ENCODE measurements at regions not wholly inside any gene's neighbourhood (a gene's known extent, or its start where the extent isn't known, plus 50 kb on each side); places are given as distances from the start of the nearest gene placed in this dataset.

GRCh38 chr16:62583414-62583813, 547.2 kb upstream of the CDH8 start:
- intact Hi-C loops (cut with micrococcal nuclease; ENCODE audit: unreplicated experiment) = no loop called here
- Histone ChIP-seq H4K20me1 (ENCODE audit: control insufficient read depth, insufficient read depth) (no peaks in the 10 kb centered on the region), H3K4me1 (ENCODE audit: control insufficient read depth, insufficient read depth, low read length) (no peaks in the 10 kb centered on the region), H3K27ac (ENCODE audit: control insufficient read depth, insufficient read depth) (no peak overlapping the region), H3K4me2 (ENCODE audit: control insufficient read depth, insufficient read depth) (no peak overlapping the region), H3K36me3 (ENCODE audit: control insufficient read depth in 2 of 2, insufficient read depth in 2 of 2, low read length in 1 of 2) (no peaks in the 10 kb centered on the region), H2AFZ (ENCODE audit: control insufficient read depth, low read depth, low read length) (no peak overlapping the region), H3K4me3 (no peak overlapping the region), H3K9me3 (replicated peaks; ENCODE audit: control insufficient read depth, insufficient read depth, low read length) (no peaks in the 10 kb centered on the region), H3K79me2 (ENCODE audit: control insufficient read depth, insufficient read depth, low read length) (no peaks in the 10 kb centered on the region), H3K9ac (ENCODE audit: control insufficient read depth, insufficient read depth, low read length) (no peak overlapping the region), H3K27me3 (replicated peaks in 1 of 2; ENCODE audit: control insufficient read depth in 2 of 2, insufficient read depth in 2 of 2, low read length in 1 of 2) (no peaks in the 10 kb centered on the region)
- POLR2A ChIA-PET = no interaction called here
- in situ Hi-C loops (cut with MboI) = no loop called here
- CTCF ChIA-PET = no interaction called here
- no peak for ATAC-seq
- RAD21 ChIA-PET (ENCODE audit: unreplicated experiment) = no interaction called here
- SMC1A ChIA-PET (ENCODE audit: uncharacterized antibody, unreplicated experiment) = no interaction called here
- no peak for DNase-seq (ENCODE audit: low read depth, low spot score)
- no peak for FAIRE-seq
- BruUV-seq (replicated peaks) = no TSS peak
- WGBS (ENCODE audit: insufficient coverage, insufficient replicate concordance, low lambda C conversion rate, missing lambda C conversion rate) = 48% methylated on average over 2 of the region's 2 CpGs
- TF ChIP-seq CEBPZ (IDR thresholded peaks at IDR 0.05; ENCODE audit: low read depth, low read length) (no peak), SREBF1 (IDR thresholded peaks at IDR 0.05; ENCODE audit: low read length) (no peak), ZBTB4 (CRISPR knock-in tag; IDR thresholded peaks at IDR 0.05) (no peak), KAT2A (conservative IDR thresholded peaks at IDR 0.05; ENCODE audit: control insufficient read depth, low read depth, low read length) (no peak), MEF2B (IDR thresholded peaks at IDR 0.05; ENCODE audit: partially characterized antibody, poor library complexity, severe bottlenecking) (no peak), NFYA (IDR thresholded peaks at IDR 0.05; ENCODE audit: borderline replicate concordance, low read depth, low read length) (no peak), ZBED1 (IDR thresholded peaks at IDR 0.05; ENCODE audit: borderline replicate concordance) (no peak), RELA (IDR thresholded peaks at IDR 0.05; ENCODE audit: borderline replicate concordance, partially characterized antibody) (no peak), MXI1 (IDR thresholded peaks at IDR 0.05; ENCODE audit: low read depth, low read length) (no peak), POLR2AphosphoS2 (IDR thresholded peaks at IDR 0.05; ENCODE audit: low read depth, low read length) (no peak), BACH1 (IDR thresholded peaks at IDR 0.05; ENCODE audit: borderline replicate concordance) (no peak), ZSCAN29 (IDR thresholded peaks at IDR 0.05) (no peak), BCL11A (IDR thresholded peaks at IDR 0.05; ENCODE audit: low read depth, low read length) (no peak), RBBP5 (conservative IDR thresholded peaks at IDR 0.05) (no peak), SUZ12 (IDR thresholded peaks at IDR 0.05; ENCODE audit: unreplicated experiment) (no peak), ATF2 (IDR thresholded peaks at IDR 0.05; ENCODE audit: low read length) (no peak), NBN (IDR thresholded peaks at IDR 0.05) (no peak)
